HG03097 (cell line): ENCODE measurements at regions not wholly inside any gene's neighbourhood (a gene's known extent, or its start where the extent isn't known, plus 50 kb on each side); places are given as distances from the start of the nearest gene placed in this dataset.

Source experiments
- ATAC-seq: cut with Tn5 transposase; IDR thresholded peaks from one replicate; pipeline ENCODE4 v1.9.1; 2021; ENCODE audit not compliant: unreplicated experiment, low FRiP score

DNA sequence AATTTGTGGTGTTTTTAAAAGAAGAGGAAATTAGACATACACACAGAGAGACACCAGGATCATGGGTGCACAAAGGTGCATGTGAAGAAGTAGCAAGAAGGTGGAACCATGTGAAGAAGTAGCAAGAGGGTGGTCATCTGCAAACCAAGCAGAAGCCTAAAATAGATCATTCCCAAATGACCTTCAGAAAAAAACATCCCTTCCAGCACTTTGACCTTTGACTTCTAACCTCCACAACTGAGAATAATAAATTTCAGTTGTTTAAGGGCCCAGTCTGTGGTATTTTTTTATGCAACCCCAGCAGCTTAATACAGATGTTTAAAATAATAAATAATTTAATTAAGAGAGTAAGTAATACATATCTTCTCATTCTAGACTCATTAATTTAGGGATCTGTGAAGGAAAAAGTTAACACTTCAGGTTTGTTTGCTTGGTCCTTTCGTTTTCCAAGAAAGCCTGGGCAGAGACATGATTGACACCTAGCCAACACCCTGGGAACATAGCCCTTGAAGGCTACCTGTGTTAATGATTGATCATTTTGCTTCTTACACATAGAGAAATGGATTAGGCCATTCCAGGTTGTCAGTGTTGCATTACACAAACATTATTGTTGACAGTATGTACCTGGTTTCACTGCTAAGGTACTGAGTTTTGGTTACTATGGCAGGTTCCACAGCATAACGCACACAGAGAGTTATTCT, 1331.2 kb upstream of the GBE1 start:
- ATAC-seq, result no peak

DNA sequence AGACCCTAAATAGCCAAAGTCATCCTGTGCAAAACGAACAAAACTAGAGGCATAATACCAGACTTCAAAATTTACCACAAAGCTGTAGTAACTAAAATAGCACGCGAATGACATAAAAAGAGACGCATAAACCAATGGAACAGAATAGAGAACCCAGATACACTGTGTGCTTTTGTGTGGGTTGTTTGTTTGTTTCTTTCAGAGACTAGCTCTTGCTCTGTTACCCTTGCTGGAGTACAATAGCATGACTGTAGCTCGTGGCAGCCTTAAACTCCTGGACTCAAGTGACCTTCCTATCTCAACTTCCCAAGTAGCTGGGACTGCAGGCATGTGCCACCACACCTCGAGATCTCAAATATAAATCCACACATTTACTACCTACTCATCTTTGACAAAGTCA, 1314.6 kb upstream of the GBE1 start:
- ATAC-seq, result no peak

- no peak for ATAC-seq
Observed at GRCh38 chr3:83074485-83074884, 1313.0 kb upstream of the GBE1 start.

DNA sequence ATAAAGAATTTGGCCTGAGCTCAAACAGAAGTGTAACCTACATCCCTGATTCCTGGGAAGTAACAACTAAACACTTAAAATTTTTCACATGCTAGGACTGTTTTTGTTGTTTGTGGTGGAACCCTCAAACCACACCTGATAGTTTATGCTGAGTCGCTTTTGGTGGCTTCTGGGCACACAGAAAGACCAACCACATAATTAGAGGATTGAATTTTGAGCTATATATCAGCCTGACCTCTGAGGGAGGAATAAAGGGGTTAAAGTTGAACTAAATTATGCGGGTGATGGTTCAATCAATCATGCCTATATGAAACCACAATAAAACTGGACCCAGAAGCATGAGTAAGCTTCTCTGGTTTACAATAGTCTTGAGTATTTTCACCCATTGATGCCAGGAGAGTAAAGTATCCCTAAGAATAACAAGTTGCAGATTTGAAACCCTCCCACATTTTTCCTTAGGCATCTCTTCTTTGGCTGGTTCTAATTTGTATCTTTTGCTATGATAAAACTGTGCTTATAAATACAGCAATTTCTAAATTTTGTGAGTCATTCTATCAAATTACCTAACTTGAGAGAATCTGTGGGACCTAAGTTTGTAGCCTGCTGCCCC, 1304.5 kb upstream of the GBE1 start:
- ATAC-seq, result no peak

GRCh38 chr3:83063446-83063845, 1302.0 kb upstream of the GBE1 start:
- no peak for ATAC-seq

- ATAC-seq, result no peak
Observed at GRCh38 chr3:83048556-83048955, 1287.1 kb upstream of the GBE1 start.

DNA sequence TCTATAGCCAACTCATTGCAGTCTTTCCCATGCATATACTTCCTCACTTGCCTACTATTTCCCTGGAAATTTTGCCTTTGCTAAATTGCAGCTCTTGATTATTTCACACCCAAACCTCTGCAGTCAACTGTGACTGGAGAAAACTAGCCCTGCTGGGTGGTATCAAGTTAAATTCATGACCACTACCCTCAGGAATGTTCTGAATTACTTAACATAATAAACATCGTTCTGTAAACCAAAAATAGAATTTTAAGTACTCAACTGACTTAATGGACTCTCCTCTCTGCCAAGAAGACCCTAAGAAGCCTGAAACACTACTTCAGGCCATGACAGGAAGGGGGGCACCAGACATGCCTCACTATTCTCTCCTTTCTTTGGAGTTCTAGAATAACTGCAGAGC, 1278.0 kb upstream of the GBE1 start:
- ATAC-seq, result no peak

- ATAC-seq, result no peak
Observed at GRCh38 chr3:83035704-83036010, 1274.2 kb upstream of the GBE1 start.

GRCh38 chr3:83034806-83035703, 1273.6 kb upstream of the GBE1 start:
- ATAC-seq, result no peak

- no peak for ATAC-seq
Observed at GRCh38 chr3:83033133-83033532, 1271.7 kb upstream of the GBE1 start.

GRCh38 chr3:83023086-83023485, 1261.6 kb upstream of the GBE1 start:
- no peak for ATAC-seq

- ATAC-seq, result no peak
Observed at GRCh38 chr3:83011481-83011880, 1250.0 kb upstream of the GBE1 start.

DNA sequence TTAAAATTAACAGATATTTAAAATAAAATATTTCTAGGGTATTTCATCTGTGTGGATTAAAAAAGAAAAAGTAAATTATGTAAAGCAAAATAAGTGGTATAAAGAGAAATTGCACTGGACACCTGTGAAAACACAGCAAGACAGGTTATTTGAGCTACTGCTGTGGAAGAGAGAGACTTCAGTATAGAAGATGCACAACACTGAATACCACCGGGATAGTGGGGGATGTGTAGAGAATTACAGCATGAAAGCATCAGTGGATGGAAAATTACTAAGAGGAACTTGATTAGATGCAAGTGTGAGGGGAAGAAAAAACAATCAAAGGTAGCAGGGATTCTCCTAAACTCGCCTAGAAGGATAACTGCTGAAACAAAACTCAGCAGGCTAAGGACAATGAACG, 1242.5 kb upstream of the GBE1 start:
- no peak for ATAC-seq

DNA sequence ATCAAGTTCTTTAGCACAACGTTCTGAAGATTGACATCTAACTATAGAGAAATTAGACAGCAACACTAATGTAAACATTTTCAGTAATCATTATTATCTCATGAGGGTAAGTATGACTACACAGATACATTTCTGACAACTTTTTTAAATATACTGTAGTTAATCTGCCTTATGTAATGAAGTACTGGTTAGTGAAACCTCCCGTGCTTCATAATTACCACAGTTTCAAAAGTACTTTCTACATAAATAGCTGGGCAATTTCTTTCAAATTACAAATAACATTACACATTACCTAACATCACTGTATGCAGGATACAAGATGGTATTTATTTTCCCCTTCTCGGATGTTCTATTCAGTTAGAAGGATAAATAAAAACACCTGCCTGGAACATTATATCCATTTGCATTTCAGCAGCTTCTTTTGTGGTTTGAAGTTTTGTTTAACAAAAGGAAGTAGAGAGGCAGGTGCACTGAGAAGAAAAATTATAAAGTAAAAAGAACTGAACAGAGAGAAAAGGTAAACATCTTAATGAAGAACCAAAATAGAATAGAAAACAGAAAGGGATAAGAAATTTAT, 1241.5 kb upstream of the GBE1 start:
- ATAC-seq, result no peak

DNA sequence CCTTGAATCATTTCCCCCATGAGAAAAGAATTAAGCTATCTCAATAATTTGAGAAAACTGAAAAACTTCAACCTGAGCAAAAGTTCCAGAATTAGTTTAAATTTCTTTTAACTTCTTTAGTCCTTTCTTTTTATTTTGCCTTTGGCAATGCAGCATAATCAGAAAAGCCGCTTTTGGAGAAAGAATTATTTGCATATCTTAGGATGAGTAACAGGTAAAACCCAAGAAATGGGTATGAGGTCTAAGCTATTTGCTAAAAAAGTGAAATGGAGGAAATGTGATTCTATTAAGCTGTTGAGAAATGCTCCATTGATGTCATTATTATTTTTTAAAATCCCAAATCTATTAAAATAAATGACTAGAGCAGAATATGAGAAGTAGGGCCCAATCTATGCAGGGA, 1238.3 kb upstream of the GBE1 start:
- ATAC-seq, result no peak

GRCh38 chr3:82978368-82978767, 1216.9 kb upstream of the GBE1 start:
- no peak for ATAC-seq

DNA sequence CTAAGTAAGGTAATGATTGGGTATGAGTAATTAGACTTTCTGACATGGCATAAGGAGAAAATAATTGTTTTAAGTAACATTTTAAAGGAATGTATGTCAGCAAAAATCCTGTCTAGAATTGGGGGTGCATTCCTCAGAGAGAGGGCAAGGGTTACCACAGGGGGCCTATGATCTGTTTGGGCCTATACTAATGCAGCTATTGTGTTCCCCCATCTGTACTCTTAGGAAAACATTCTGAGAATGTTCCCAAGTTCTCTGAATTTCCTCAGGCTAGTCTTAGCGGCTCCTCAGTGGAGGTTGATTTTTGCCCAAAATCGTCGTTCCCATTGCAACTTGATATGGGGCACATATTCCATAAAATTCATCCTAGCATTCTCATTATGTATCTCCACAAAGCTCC, 1216.4 kb upstream of the GBE1 start:
- no peak for ATAC-seq

- no peak for ATAC-seq
Observed at GRCh38 chr3:82973791-82974190, 1212.3 kb upstream of the GBE1 start.

GRCh38 chr3:82960379-82960778, 1198.9 kb upstream of the GBE1 start:
- no peak for ATAC-seq

- ATAC-seq, result no peak
Observed at GRCh38 chr3:82957696-82958095, 1196.3 kb upstream of the GBE1 start.

GRCh38 chr3:82957079-82957478, 1195.6 kb upstream of the GBE1 start:
- no peak for ATAC-seq
